ENCODE measurements at regions not wholly inside any gene's neighbourhood (a gene's known extent, or its start where the extent isn't known, plus 50 kb on each side); places are given as distances from the start of the nearest gene placed in this dataset.

DNA sequence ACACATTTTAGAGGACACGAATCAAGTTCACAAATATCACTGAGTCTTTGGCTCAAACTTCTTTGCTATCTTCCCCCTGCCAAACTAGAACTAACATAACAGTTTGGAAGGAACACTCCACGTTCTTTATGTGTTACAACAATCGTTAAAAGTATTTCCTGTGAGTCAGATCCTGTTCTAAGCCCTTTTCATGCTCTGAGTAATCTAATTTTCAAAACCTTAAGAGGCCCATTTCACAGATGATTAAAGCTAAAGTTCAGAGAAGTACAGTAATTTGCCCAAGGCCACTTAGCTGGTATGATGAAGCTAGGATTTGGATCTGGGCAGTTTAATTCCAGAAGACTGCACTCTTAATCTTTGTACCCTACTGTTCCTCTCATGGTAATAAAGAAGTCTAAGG is 854.4 kb upstream of the INTU start:
- ChIA-PET POLR2A (no interaction called here), CTCF (no interaction called here)
- Mint-ChIP-seq H3K27me3 (no peaks in the 10 kb centered on the region), H3K4me1 (peaks cover 3% of the 10 kb centered on the region), H3K36me3 (ENCODE audit: low read depth) (no peaks in the 10 kb centered on the region), H3K27ac (no peak overlapping the region), H3K4me3 (no peak overlapping the region), H3K9me3 (peaks cover 5% of the 10 kb centered on the region)
- DNase-seq: no peak

DNA sequence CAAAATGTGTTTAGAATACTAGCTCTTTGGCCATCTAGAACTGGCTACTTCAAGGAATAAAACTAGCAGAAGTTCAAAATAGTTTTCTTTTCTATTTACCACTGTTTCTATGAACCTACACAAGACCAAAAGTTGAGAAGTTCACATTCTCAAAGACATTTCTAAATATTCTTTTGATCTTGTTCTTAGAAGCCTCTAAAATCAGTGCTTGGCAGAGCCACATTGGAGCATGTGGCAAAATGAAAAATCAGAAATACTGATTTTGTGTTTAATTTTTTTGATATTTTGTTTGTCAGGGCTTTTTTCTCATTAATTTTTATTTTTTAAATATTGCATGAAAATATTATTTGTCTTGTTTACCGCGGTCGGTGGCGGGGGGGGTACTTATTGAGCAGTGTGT is 853.8 kb upstream of the INTU start:
- Mint-ChIP-seq H3K4me1 (peaks cover 3% of the 10 kb centered on the region), H3K36me3 (ENCODE audit: low read depth) (no peaks in the 10 kb centered on the region), H3K27ac (no peak overlapping the region), H3K27me3 (no peaks in the 10 kb centered on the region), H3K4me3 (no peak overlapping the region), H3K9me3 (peaks cover 5% of the 10 kb centered on the region)
- CTCF ChIA-PET: no interaction called here
- no peak for DNase-seq
- POLR2A ChIA-PET: no interaction called here

DNA sequence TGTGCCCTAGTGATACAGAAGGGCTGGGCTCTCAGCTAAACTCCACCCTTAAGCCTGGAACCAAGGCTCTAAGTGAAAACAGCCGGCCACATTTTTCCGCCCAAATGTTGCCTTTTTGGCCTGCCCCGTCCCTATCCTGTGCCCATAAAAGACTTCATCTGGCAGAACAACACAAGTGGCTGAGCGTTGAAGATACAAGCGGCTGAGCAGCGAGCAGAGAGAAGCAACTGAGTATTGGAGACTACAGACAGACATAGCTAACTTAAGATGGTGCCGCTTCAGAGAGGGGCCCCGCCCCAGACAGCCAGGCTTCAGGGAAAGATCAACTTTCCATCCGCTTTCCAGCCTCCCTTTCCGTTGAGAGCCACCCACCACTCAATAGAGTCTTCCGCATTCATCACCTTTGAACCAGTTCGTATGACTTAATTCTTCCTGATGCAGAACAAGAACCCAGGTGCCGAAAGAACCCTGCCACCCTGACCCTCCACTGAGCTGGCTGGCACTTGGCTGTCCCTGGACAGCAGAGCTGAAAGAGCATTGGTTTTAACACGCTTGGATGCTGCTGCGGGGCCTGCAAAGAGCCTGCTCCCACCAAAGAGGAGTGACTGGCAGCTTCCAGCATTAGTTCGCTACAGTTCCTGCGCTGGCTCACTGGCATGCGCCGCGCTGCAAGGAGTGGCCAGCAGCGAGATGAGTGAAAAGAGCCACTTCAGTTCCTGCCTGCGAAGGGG is 853.2 kb upstream of the INTU start:
- CTCF ChIA-PET: no interaction called here
- Mint-ChIP-seq H3K4me3 (no peak overlapping the region), H3K27ac (no peak overlapping the region)

DNA sequence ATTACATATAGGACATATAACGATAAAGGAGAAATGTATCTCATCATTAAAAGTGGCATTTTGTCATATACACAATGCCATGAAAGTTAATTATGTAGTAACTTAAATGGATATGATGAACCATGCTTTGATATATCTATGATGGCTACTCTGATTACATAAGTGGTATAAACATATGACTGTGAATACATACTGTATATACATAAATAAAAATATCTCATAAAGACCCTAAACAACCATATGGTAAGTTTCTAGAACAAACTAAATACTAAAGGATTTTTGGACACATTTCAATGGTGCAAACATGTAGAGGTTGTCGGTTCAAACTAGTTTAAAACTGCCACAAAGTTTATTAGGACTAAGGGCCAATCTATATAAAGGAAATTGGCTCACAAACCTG is 849.6 kb upstream of the INTU start:
- no peak overlapping the region for H3K4me3 Mint-ChIP-seq
- no peak overlapping the region for H3K27ac Mint-ChIP-seq

More for the DNA sequence above, 853.2 kb upstream of the INTU start:
- Mint-ChIP-seq H3K4me1 (peaks cover 3% of the 10 kb centered on the region), H3K36me3 (ENCODE audit: low read depth) (no peaks in the 10 kb centered on the region), H3K9me3 (peaks cover 5% of the 10 kb centered on the region), H3K27me3 (no peaks in the 10 kb centered on the region)
- no peak for DNase-seq
- POLR2A ChIA-PET: no interaction called here

DNA sequence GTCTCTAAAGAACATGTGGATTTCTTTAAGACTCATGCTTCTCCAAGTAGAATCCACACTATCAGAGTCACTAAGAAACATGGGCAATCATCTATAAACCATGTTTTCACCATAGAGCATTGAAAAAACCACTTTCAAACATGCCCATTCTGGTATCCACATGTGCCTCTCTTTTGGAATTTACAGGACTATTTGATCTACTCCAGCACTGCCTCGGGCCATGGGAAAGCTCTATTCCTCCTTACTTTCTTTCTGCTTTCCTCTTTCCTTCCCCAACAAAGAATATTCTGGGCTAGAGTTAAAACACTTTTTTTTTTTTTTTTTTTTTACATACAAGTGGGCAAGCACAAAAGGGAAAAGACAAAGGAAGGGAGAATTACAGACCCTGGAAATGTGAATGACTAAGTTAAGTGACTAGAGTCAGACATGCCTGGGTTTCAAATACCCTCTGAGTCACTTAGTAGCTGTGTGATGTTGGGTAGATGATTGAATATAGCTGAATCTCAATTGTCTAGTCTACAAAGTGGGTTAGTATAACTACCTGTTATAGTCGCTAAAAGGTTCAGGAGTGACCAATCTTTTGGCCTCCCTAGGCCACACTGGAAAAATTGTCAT is 847.7 kb upstream of the INTU start:
- ChIA-PET POLR2A (no interaction called here), CTCF (interaction anchor here (1.7 kb wide), 1 partner anchor 10 kb away, joined by 4 read pairs; no protein-coding TSS in a partner anchor)
- DNase-seq: no peak
- Mint-ChIP-seq H3K27ac (no peak overlapping the region), H3K9me3 (peaks cover 3% of the 10 kb centered on the region), H3K4me1 (no peaks in the 10 kb centered on the region), H3K4me3 (no peak overlapping the region), H3K27me3 (no peaks in the 10 kb centered on the region), H3K36me3 (ENCODE audit: low read depth) (no peaks in the 10 kb centered on the region)

More for the DNA sequence above, 849.6 kb upstream of the INTU start:
- Mint-ChIP-seq H3K36me3 (ENCODE audit: low read depth) (no peaks in the 10 kb centered on the region), H3K27me3 (no peaks in the 10 kb centered on the region), H3K9me3 (peaks cover 7% of the 10 kb centered on the region), H3K4me1 (peaks cover 2% of the 10 kb centered on the region)
- no peak for DNase-seq
- ChIA-PET CTCF (no interaction called here), POLR2A (no interaction called here)

DNA sequence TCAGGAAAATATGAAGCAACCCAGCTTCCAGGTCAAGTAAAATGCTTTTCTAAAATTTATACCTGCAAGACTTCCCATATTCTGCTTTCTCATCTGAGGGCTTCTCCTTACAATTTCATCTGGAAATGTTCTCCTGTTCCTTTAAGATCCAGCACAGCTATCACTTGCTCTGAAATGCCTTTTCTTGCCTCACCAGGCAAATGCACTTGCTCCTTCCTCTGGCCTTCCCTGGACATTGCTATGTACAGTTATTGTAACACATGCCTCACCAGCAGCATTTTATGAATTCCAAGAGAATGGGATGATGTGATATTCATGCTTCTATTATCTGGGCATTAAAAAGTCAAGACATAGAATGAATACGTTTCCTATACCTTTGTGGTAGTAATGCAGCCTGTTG is 842.1 kb upstream of the INTU start:
- no peaks in the 10 kb centered on the region for H3K4me1 Mint-ChIP-seq
- CTCF ChIA-PET: no interaction called here
- no peaks in the 10 kb centered on the region for H3K27me3 Mint-ChIP-seq
- DNase-seq: no peak
- no peaks in the 10 kb centered on the region for H3K36me3 Mint-ChIP-seq (ENCODE audit: low read depth)
- peaks cover 3% of the 10 kb centered on the region for H3K9me3 Mint-ChIP-seq
- POLR2A ChIA-PET: no interaction called here
- H3K4me3 Mint-ChIP-seq: no peak overlapping the region
- H3K27ac Mint-ChIP-seq: no peak overlapping the region

DNA sequence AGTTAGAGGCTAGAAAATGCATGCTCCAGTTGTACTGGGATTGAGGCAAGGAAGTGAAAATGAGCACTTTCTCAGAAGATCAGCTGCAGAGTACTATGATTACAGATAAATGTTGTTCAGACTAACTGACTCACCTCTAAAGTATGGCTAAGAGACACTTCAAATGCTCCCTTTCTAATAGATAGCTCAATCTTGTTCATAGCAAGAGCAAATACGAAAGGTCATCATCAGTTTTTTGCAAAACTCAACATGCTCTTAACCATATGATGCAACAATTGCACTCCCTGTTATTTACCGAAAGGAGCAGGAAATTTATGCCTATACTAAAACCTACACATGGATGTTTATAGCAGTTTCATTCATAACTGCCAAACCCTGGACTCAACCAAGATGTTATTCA is 838.4 kb upstream of the INTU start:
- ChIA-PET CTCF (interaction anchor here (1.4 kb wide), 1 partner anchor 9 kb away, joined by 4 read pairs; no protein-coding TSS in a partner anchor), POLR2A (no interaction called here)
- no peak overlapping the region for H3K27ac Mint-ChIP-seq
- H3K9me3 Mint-ChIP-seq: no peaks in the 10 kb centered on the region
- H3K36me3 Mint-ChIP-seq (ENCODE audit: low read depth): no peaks in the 10 kb centered on the region
- no peaks in the 10 kb centered on the region for H3K27me3 Mint-ChIP-seq
- DNase-seq: no peak
- no peaks in the 10 kb centered on the region for H3K4me1 Mint-ChIP-seq
- H3K4me3 Mint-ChIP-seq: no peak overlapping the region

DNA sequence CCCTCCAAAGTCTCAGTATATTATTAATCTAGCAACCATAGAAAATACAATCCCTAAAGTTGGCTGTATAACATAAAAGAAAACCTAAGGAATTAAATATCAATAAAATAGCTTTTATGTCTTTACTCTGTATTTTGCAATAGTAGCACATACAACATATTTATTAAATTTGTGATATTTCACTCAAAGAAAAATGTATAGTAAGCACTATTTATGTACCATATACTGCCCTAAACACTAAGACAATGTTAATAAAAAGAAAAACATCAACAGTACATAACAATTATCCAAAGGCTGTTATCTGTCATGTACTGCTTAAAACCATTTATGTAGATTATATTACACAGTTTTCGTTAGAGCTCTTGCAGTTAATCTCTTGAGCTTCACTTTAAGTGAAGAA is 834.5 kb upstream of the INTU start:
- ChIA-PET POLR2A (no interaction called here), CTCF (no interaction called here)
- H3K27me3 Mint-ChIP-seq: no peaks in the 10 kb centered on the region
- no peaks in the 10 kb centered on the region for H3K36me3 Mint-ChIP-seq (ENCODE audit: low read depth)
- no peaks in the 10 kb centered on the region for H3K4me1 Mint-ChIP-seq
- no peak overlapping the region for H3K4me3 Mint-ChIP-seq
- DNase-seq: no peak
- no peaks in the 10 kb centered on the region for H3K9me3 Mint-ChIP-seq
- no peak overlapping the region for H3K27ac Mint-ChIP-seq

DNA sequence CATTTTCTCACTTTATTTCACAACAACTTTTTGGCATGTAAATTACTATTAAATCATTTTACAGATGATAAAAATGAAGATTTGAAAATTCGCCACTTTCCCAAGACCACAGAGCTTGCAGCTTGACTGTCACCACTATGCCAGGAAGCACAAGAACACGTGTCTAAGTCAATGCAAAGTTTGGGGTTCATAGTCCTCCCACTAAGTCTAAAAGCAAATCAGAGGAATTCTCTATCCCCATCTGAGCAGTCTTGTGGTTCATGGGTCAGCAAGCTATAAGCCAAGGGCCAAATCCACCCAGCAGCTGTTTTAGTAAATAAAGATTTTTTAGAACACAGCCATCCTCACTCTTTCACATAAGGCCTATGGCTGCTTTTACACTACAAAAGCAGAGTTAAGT is 833.3 kb upstream of the INTU start:
- no peak overlapping the region for H3K27ac Mint-ChIP-seq
- ChIA-PET POLR2A (no interaction called here), CTCF (no interaction called here)
- H3K9me3 Mint-ChIP-seq: no peaks in the 10 kb centered on the region
- no peak for DNase-seq
- H3K4me1 Mint-ChIP-seq: no peaks in the 10 kb centered on the region
- H3K27me3 Mint-ChIP-seq: no peaks in the 10 kb centered on the region
- no peaks in the 10 kb centered on the region for H3K36me3 Mint-ChIP-seq (ENCODE audit: low read depth)
- H3K4me3 Mint-ChIP-seq: no peak overlapping the region

DNA sequence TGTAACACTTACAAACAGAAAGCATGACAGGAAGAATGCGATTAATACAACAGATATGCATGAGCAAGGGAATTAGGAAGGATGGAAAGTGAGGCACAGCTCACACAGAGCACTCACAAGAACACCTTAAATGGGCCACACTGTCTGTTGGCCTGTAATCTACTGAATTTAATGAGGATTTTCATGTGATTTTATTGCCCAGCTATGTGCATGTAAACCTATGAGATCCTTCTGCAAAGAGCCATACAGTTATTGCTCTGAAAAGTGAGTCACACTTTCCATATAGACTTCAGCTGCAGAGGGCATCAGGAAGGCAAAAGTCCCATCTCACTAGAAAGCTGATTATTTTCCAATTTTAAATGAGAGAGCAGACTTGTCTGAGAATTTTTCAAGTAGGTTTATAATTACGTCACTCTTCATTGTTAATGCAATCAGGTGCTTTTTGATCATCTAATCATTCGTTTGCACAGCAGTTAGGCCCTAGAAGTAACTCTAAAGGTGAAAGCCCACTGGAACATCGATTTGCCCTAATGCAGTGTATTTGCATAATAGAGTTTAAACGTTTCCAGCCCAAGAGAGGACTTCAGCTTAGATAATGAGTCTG is 832.7 kb upstream of the INTU start:
- H3K4me3 Mint-ChIP-seq: no peak overlapping the region
- no peak for DNase-seq
- no peaks in the 10 kb centered on the region for H3K27me3 Mint-ChIP-seq
- ChIA-PET POLR2A (no interaction called here), CTCF (no interaction called here)
- no peak overlapping the region for H3K27ac Mint-ChIP-seq
- no peaks in the 10 kb centered on the region for H3K36me3 Mint-ChIP-seq (ENCODE audit: low read depth)
- H3K9me3 Mint-ChIP-seq: peaks cover 2% of the 10 kb centered on the region
- no peaks in the 10 kb centered on the region for H3K4me1 Mint-ChIP-seq

DNA sequence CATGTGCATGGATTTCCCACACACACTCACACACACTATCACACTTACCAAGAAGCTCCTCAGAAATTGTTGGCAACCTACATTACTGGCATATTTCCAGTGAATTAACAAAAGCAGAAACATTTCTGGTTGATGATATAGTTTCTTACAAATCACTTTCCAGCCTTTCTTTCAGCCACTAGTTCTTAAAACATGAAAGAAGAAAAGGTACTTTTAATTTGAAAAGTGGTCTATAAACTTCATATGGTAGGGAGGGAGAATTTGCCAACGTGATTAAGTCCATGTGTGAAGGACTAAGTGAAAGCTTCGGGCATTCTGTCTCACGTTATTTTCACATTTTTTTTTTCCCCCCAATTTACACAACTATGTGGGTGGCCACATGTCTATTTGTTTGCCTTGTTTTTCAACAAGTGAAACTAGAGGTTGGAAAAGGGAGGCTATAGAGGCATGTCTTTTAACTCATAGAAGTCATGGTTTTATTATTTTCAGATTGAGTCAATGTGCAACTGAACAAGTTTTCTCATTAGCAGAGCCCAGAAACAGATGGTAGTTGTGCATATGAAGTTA is 832.1 kb upstream of the INTU start:
- ChIA-PET CTCF (no interaction called here), POLR2A (no interaction called here)
- H3K4me1 Mint-ChIP-seq: no peaks in the 10 kb centered on the region
- no peaks in the 10 kb centered on the region for H3K36me3 Mint-ChIP-seq (ENCODE audit: low read depth)
- no peak overlapping the region for H3K4me3 Mint-ChIP-seq
- H3K9me3 Mint-ChIP-seq: peaks cover 4% of the 10 kb centered on the region
- no peak overlapping the region for H3K27ac Mint-ChIP-seq
- no peak for DNase-seq
- H3K27me3 Mint-ChIP-seq: no peaks in the 10 kb centered on the region

DNA sequence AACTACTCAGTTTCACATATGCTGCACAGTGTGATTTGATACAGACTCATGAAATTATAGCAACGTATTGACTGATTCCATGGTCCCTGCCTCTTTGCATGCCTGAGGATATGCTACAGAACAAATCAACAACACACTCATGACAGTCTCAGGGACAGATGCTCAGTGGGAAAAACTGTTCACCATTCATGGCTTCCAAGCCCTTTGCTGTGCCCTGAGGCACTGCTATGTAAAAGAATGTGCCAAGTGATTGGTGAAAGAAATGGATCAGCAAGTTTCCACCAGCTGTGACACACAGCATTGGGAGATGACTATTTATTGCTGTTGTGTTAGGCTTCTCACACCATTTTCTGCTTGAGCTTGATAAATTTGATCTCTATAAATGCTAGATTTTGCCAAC is 825.6 kb upstream of the INTU start:
- no peak overlapping the region for H3K4me3 Mint-ChIP-seq
- H3K36me3 Mint-ChIP-seq (ENCODE audit: low read depth): no peaks in the 10 kb centered on the region
- H3K9me3 Mint-ChIP-seq: peaks cover 4% of the 10 kb centered on the region
- CTCF ChIA-PET: no interaction called here
- H3K27ac Mint-ChIP-seq: no peak overlapping the region
- no peak for DNase-seq
- no peaks in the 10 kb centered on the region for H3K4me1 Mint-ChIP-seq
- H3K27me3 Mint-ChIP-seq: no peaks in the 10 kb centered on the region
- POLR2A ChIA-PET: no interaction called here

DNA sequence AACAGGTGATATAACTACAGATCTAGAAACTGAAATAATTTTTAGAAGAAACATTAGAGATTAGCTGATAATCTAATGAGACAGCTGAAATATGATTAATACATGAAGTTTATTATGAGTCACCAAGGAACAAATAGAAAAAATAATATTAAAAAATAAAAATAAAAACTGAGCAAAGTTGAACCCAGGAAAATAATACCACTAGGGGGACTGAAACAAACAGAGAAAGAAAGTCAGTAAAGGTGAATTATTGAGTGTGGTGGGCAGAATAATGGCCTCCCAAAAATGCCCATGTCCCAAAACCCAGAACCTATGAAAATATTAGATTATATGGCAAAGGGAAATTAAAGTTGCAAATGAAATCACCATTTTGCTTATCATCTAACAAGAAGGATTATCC is 820.7 kb upstream of the INTU start:
- no peaks in the 10 kb centered on the region for H3K27me3 Mint-ChIP-seq
- H3K27ac Mint-ChIP-seq: no peak overlapping the region
- ChIA-PET CTCF (no interaction called here), POLR2A (no interaction called here)
- H3K36me3 Mint-ChIP-seq (ENCODE audit: low read depth): no peaks in the 10 kb centered on the region
- peaks cover 10% of the 10 kb centered on the region for H3K9me3 Mint-ChIP-seq
- H3K4me3 Mint-ChIP-seq: no peak overlapping the region
- no peaks in the 10 kb centered on the region for H3K4me1 Mint-ChIP-seq
- DNase-seq: no peak

DNA sequence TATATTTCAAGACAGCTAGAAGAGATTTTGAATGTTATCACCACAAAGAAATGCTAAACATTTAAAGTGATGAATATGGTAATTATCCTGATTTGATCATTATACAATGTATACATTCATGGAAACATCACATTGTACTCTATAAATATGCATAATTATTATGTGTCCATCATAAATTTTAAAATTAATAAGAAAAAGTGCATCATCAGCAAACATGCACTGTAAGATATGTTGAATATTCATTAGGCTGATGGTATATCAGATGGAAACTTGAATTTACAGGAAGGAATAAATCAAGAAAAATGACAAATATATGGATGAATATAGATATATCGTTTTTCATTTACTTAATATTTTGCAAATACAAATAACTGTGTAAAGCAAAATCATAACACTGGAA is 812.1 kb upstream of the INTU start:
- H3K27ac Mint-ChIP-seq: no peak overlapping the region
- H3K4me3 Mint-ChIP-seq: no peak overlapping the region
- no peaks in the 10 kb centered on the region for H3K4me1 Mint-ChIP-seq
- POLR2A ChIA-PET: no interaction called here
- no peak for DNase-seq
- H3K27me3 Mint-ChIP-seq: no peaks in the 10 kb centered on the region
- CTCF ChIA-PET: no interaction called here
- H3K36me3 Mint-ChIP-seq (ENCODE audit: low read depth): no peaks in the 10 kb centered on the region
- H3K9me3 Mint-ChIP-seq: peaks cover 5% of the 10 kb centered on the region

Data from activated CD4-positive, alpha-beta memory T cell treated with anti-CD3 and anti-CD28 coated beads, Interleukin-2, amount 10 ng/mL, durations not matched to agents 7 days and 5 days (primary cell).